H9 (cell line): ENCODE measurements at regions not wholly inside any gene's neighbourhood (a gene's known extent, or its start where the extent isn't known, plus 50 kb on each side); places are given as distances from the start of the nearest gene placed in this dataset.

Source experiments
- DNase-seq: peaks from one replicate; pipeline ENCODE4 v3.0.0-alpha.2; 2017
- H2AFZ ChIP-seq: one replicate; pipeline ENCODE4 v1.6.1; 2013; ENCODE audit warnings: mild to moderate bottlenecking, low read length, control low read depth, moderate library complexity
- H2AK5ac ChIP-seq: 2 replicates; pipeline ENCODE4 v1.6.1; 2013; ENCODE audit warnings: low read length, control low read depth, mixed read lengths; ENCODE audit not compliant: insufficient read length
- H2BK120ac ChIP-seq: one replicate; pipeline ENCODE4 v1.6.1; 2013; ENCODE audit warnings: low read depth, mild to moderate bottlenecking, low read length, control low read depth, inconsistent platforms; ENCODE audit not compliant: poor library complexity, severe bottlenecking
- H2BK12ac ChIP-seq: 2 replicates; pipeline ENCODE4 v1.6.1; 2013; ENCODE audit warnings: low read length, control low read depth, mixed read lengths, low read depth; ENCODE audit not compliant: insufficient read length
- H2BK15ac ChIP-seq: 2 replicates; pipeline ENCODE4 v1.6.1; 2013; ENCODE audit warnings: low read depth, low read length, control low read depth
- H2BK20ac ChIP-seq: one replicate; pipeline ENCODE4 v1.6.1; 2013; ENCODE audit warnings: low read depth, mild to moderate bottlenecking, low read length, control low read depth, inconsistent platforms; ENCODE audit not compliant: poor library complexity, severe bottlenecking
- H2BK5ac ChIP-seq: 2 replicates; pipeline ENCODE4 v1.6.1; 2013; ENCODE audit warnings: low read length, control low read depth, mixed read lengths; ENCODE audit not compliant: insufficient read length
- H3K14ac ChIP-seq: 2 replicates; pipeline ENCODE4 v1.6.1; 2013; ENCODE audit warnings: low read length, control low read depth; ENCODE audit not compliant: insufficient read depth
- H3K18ac ChIP-seq: 2 replicates; pipeline ENCODE4 v1.6.1; 2013; ENCODE audit warnings: low read depth, mild to moderate bottlenecking, mixed read lengths, low read length, control low read depth; ENCODE audit not compliant: insufficient read length
- H3K23ac ChIP-seq: 2 replicates; pipeline ENCODE4 v1.6.1; 2013; ENCODE audit warnings: low read length, control low read depth, mixed read lengths, low read depth; ENCODE audit not compliant: insufficient read length
- H3K23me2 ChIP-seq: 2 replicates; pipeline ENCODE4 v1.6.1; 2013; ENCODE audit warnings: low read depth, mild to moderate bottlenecking, mixed read lengths, low read length, control low read depth; ENCODE audit not compliant: insufficient read length, poor library complexity, severe bottlenecking
- H3K27ac ChIP-seq: 2 replicates; pipeline ENCODE4 v1.5.1; 2013; ENCODE audit warnings: low read length, control low read depth, mixed read lengths, low read depth; ENCODE audit not compliant: insufficient read length
- H3K27me3 ChIP-seq: 2 replicates; pipeline ENCODE4 v1.6.1; 2013; ENCODE audit warnings: low read length, control low read depth, inconsistent platforms; ENCODE audit not compliant: insufficient read depth
- H3K4ac ChIP-seq: 2 replicates; pipeline ENCODE4 v1.6.1; 2013; ENCODE audit warnings: low read depth, mild to moderate bottlenecking, control low read depth, inconsistent platforms, low read length, moderate library complexity
- H3K4me1 ChIP-seq: 2 replicates; pipeline ENCODE4 v1.6.1; 2013; ENCODE audit warnings: low read length, control low read depth, inconsistent platforms; ENCODE audit not compliant: insufficient read depth
- H3K4me2 ChIP-seq: 2 replicates; pipeline ENCODE4 v1.6.1; 2013; ENCODE audit warnings: low read length, control low read depth, mixed read lengths; ENCODE audit not compliant: insufficient read length, insufficient read depth
- H3K56ac ChIP-seq: 2 replicates; pipeline ENCODE4 v1.6.1; 2013; ENCODE audit warnings: low read depth, mild to moderate bottlenecking, mixed read lengths, low read length, control low read depth; ENCODE audit not compliant: insufficient read length
- H3K79me1 ChIP-seq: 2 replicates; pipeline ENCODE4 v1.6.1; 2013; ENCODE audit warnings: low read depth, mild to moderate bottlenecking, moderate library complexity, low read length, control low read depth, inconsistent platforms; ENCODE audit not compliant: insufficient read depth, poor library complexity, severe bottlenecking
- H3K79me2 ChIP-seq: 2 replicates; pipeline ENCODE4 v1.6.1; 2013; ENCODE audit warnings: low read length, control low read depth, inconsistent platforms; ENCODE audit not compliant: insufficient read depth
- H3K9ac ChIP-seq: 2 replicates; pipeline ENCODE4 v1.6.1; 2013; ENCODE audit warnings: low read length, control low read depth, mixed read lengths; ENCODE audit not compliant: insufficient read length; ENCODE audit errors: extremely low read depth
- H3K9me3 ChIP-seq: one replicate; pipeline ENCODE4 v1.6.1; 2013; ENCODE audit warnings: low read depth, low read length, inconsistent platforms; ENCODE audit not compliant: control insufficient read depth
- H3T11ph ChIP-seq: one replicate; pipeline ENCODE4 v1.6.1; 2013; ENCODE audit warnings: mild to moderate bottlenecking, low read length, control low read depth, inconsistent platforms
- H4K20me1 ChIP-seq: one replicate; pipeline ENCODE4 v1.6.1; 2013; ENCODE audit not compliant: control insufficient read depth, insufficient read length, insufficient read depth
- H4K5ac ChIP-seq: 2 replicates; pipeline ENCODE4 v1.6.1; 2013; ENCODE audit warnings: low read depth, mild to moderate bottlenecking, mixed read lengths, low read length, control low read depth; ENCODE audit not compliant: insufficient read length
- H4K8ac ChIP-seq: replicated peaks from 2 replicates; pipeline ENCODE4 v1.6.1; 2013; ENCODE audit warnings: low read length, control low read depth, mixed read lengths, low read depth; ENCODE audit not compliant: insufficient read length
- H4K91ac ChIP-seq: 2 replicates; pipeline ENCODE4 v1.6.1; 2013; ENCODE audit warnings: low read depth, mild to moderate bottlenecking, moderate library complexity, mixed read lengths, low read length, control low read depth; ENCODE audit not compliant: insufficient read length
- H3K27ac Mint-ChIP-seq, 3 experiments: 2 replicates in 2 of 3; 3 replicates in 1 of 3; pipeline ENCODE4 v1.8.0; 2020 to 2021; ENCODE audit warnings: mixed read lengths in 3 of 3, mild to moderate bottlenecking in 1 of 3, moderate library complexity in 1 of 3
- H3K27me3 Mint-ChIP-seq: 2 replicates; pipeline ENCODE4 v1.8.0; 2021; ENCODE audit warnings: low read depth, mild to moderate bottlenecking, moderate library complexity, mixed read lengths
- H3K36me3 Mint-ChIP-seq, 3 experiments: 2 replicates in 2 of 3; 3 replicates in 1 of 3; pipeline ENCODE4 v1.8.0; 2020 to 2021; ENCODE audit warnings: low read depth in 3 of 3, mixed read lengths in 3 of 3; ENCODE audit not compliant: insufficient read depth in 1 of 3
- H3K4me1 Mint-ChIP-seq, 2 experiments: 2 replicates each; pipeline ENCODE4 v1.8.0; 2020; ENCODE audit warnings: mixed read lengths in 2 of 2
- H3K4me3 Mint-ChIP-seq, 2 experiments: 2 replicates in 1 of 2; 3 replicates in 1 of 2; pipeline ENCODE4 v1.8.0; 2020 to 2021; ENCODE audit warnings: mild to moderate bottlenecking in 2 of 2, mixed read lengths in 2 of 2, moderate library complexity in 1 of 2
- H3K9me3 Mint-ChIP-seq, 2 experiments: 2 replicates in 1 of 2; 3 replicates in 1 of 2; pipeline ENCODE4 v1.8.0; 2020; ENCODE audit warnings: mild to moderate bottlenecking in 2 of 2, mixed read lengths in 2 of 2, moderate library complexity in 1 of 2
- CTCF ChIP-seq: fragments of 200-600 bp; sonication (generic); conservative IDR thresholded peaks from 3 replicates; pipeline ENCODE4 v1.8.0; 2021; ENCODE audit warnings: antibody characterized with exemption, mild to moderate bottlenecking
- WGBS: extraction: QIAGEN DNeasy Blood & Tissue Kit; methylation state at CpG from one replicate; pipeline ENCODE4 v1.1.7; 2013; ENCODE audit warnings: missing lambda C conversion rate, low lambda C conversion rate, mixed read lengths; ENCODE audit not compliant: insufficient read length; ENCODE audit errors: extremely low coverage; 5-methylcytosine and 5-hydroxymethylcytosine counted together

- no peak overlapping the region for H2AK5ac ChIP-seq
- no peaks in the 10 kb centered on the region for H3K27me3 ChIP-seq
- Mint-ChIP-seq H3K4me3 (no peak overlapping the region), H3K27me3 (no peaks in the 10 kb centered on the region), H3K9me3 (peaks cover 6 to 10% of the 10 kb centered on the region in 2 experiments; a peak in 4 of 5 replicates), H3K4me1 (peaks cover 5 to 7% of the 10 kb centered on the region in 2 experiments), H3K27ac (no peak overlapping the region), H3K36me3 (no peaks in the 10 kb centered on the region)
- H2BK20ac ChIP-seq: no peak overlapping the region
- H3K56ac ChIP-seq: no peak overlapping the region
- no peak overlapping the region for H3K18ac ChIP-seq
- H3T11ph ChIP-seq: no peak overlapping the region
- H2BK120ac ChIP-seq: no peak overlapping the region
- DNase-seq: no peak
- no peak overlapping the region for H2BK5ac ChIP-seq
- no peaks in the 10 kb centered on the region for H3K9me3 ChIP-seq
- no peaks in the 10 kb centered on the region for H3K79me2 ChIP-seq
- H3K4me2 ChIP-seq: no peak overlapping the region
- H2BK12ac ChIP-seq: no peak overlapping the region
- H4K8ac ChIP-seq: no peak overlapping the region
- TF ChIP-seq CTCF: no peak
- H3K79me1 ChIP-seq: no peaks in the 10 kb centered on the region
- WGBS: no CpG with 5 or more reads among the region's 2 CpGs
- no peak overlapping the region for H3K27ac ChIP-seq
- H4K5ac ChIP-seq: no peak overlapping the region
- H4K91ac ChIP-seq: no peak overlapping the region
- no peak overlapping the region for H3K23ac ChIP-seq
- H3K14ac ChIP-seq: no peak overlapping the region
- no peak overlapping the region for H2AFZ ChIP-seq
- no peak overlapping the region for H2BK15ac ChIP-seq
- H3K4me1 ChIP-seq: no peaks in the 10 kb centered on the region
- no peaks in the 10 kb centered on the region for H4K20me1 ChIP-seq
- no peaks in the 10 kb centered on the region for H3K23me2 ChIP-seq
- no peak overlapping the region for H3K9ac ChIP-seq
- H3K4ac ChIP-seq: no peak overlapping the region
These were observed 264.7 kb upstream of the AGA start for GRCh38 chr4:177706916-177707315.
